Testis (tissue), 2 donors: ENCODE measurements at regions not wholly inside any gene's neighbourhood (a gene's known extent, or its start where the extent isn't known, plus 50 kb on each side); places are given as distances from the start of the nearest gene placed in this dataset.

Experiments used
- DNase-seq: peaks from one replicate; pipeline ENCODE4 v3.0.0-alpha.2; 2019
- H3K27ac ChIP-seq, 2 donors: fragments of 200-600 bp; sonication (generic); one replicate each; pipeline ENCODE4 v1.5.1; 2019
- H3K27me3 ChIP-seq: fragments of 200-600 bp; sonication (generic); one replicate; pipeline ENCODE4 v1.5.1; 2019
- H3K36me3 ChIP-seq: fragments of 200-600 bp; sonication (generic); one replicate; pipeline ENCODE4 v1.5.1; 2017; ENCODE audit warnings: low read depth; ENCODE audit errors: missing control alignments
- H3K4me1 ChIP-seq: fragments of 200-600 bp; sonication (generic); one replicate; pipeline ENCODE4 v1.5.1; 2019
- H3K4me3 ChIP-seq, 2 donors: fragments of 200-600 bp; sonication (generic); one replicate each; pipeline ENCODE4 v1.5.1; 2017 to 2019
- H3K9me3 ChIP-seq: fragments of 200-600 bp; sonication (generic); one replicate; pipeline ENCODE4 v1.5.1; 2017
- POLR2A ChIP-seq: fragments of 450-650 bp; IDR thresholded peaks from one replicate; pipeline ENCODE4 v1.6.1; 2017; ENCODE audit warnings: antibody characterized with exemption, mild to moderate bottlenecking, moderate library complexity
- WGBS, 2 donors: methylation state at CpG; one replicate each; pipeline ENCODE4 v1.1.5; 2018; 5-methylcytosine and 5-hydroxymethylcytosine counted together
- intact Hi-C: fragments of 100-400 bp; cut with DNase I; formaldehyde crosslinking; loops from one replicate; pipeline ENCODE4 v1.15.1; 2023; ENCODE audit warnings: low total_unique reads
- TF ChIP-seq, protein P1 (sequence below), 3 experiments: fragments of 450-650 bp in 2 of 3; fragments of 200-600 bp in 1 of 3; sonication (generic) in 1 of 3; IDR thresholded peaks; one replicate each; pipeline ENCODE4 v1.5.1; 2016 to 2019; ENCODE audit warnings: antibody characterized with exemption in 3 of 3, mild to moderate bottlenecking in 2 of 3, moderate library complexity in 1 of 3

DNA sequence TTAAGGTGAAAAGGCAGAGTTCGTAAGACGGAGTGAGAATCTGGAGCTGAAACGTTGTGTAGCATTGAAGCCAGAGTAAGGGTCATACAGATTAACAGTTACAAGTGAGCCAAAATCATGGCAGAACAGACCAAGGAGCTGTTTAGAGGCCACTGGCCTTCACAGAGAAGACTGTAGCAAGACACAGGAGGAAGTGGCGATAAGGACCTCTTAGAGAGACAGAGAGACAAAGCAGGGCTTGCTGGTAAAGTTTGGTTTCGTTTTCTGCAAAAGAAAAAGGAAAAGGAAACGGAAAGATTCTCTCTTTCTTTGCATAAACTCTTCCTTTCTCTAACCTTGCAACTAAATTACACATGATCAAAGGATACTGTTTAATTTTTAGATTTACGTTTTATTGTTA, 83.0 kb downstream of the AASDHPPT start:
- no peak for TF ChIP-seq POLR2A
- TF ChIP-seq, protein P1, sequence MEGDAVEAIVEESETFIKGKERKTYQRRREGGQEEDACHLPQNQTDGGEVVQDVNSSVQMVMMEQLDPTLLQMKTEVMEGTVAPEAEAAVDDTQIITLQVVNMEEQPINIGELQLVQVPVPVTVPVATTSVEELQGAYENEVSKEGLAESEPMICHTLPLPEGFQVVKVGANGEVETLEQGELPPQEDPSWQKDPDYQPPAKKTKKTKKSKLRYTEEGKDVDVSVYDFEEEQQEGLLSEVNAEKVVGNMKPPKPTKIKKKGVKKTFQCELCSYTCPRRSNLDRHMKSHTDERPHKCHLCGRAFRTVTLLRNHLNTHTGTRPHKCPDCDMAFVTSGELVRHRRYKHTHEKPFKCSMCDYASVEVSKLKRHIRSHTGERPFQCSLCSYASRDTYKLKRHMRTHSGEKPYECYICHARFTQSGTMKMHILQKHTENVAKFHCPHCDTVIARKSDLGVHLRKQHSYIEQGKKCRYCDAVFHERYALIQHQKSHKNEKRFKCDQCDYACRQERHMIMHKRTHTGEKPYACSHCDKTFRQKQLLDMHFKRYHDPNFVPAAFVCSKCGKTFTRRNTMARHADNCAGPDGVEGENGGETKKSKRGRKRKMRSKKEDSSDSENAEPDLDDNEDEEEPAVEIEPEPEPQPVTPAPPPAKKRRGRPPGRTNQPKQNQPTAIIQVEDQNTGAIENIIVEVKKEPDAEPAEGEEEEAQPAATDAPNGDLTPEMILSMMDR (IDR thresholded peaks at IDR 0.05): no peak
- WGBS, 2 donors: 74 to 78% methylated on average over 7 of the region's 7 CpGs
- H3K36me3 ChIP-seq: no peaks in the 10 kb centered on the region
- no peak overlapping the region for H3K4me3 ChIP-seq
- intact Hi-C loops: no loop called here
- no peaks in the 10 kb centered on the region for H3K9me3 ChIP-seq
- H3K27me3 ChIP-seq: no peaks in the 10 kb centered on the region
- H3K27ac ChIP-seq: no peak overlapping the region
- no peaks in the 10 kb centered on the region for H3K4me1 ChIP-seq
- DNase-seq: no peak

DNA sequence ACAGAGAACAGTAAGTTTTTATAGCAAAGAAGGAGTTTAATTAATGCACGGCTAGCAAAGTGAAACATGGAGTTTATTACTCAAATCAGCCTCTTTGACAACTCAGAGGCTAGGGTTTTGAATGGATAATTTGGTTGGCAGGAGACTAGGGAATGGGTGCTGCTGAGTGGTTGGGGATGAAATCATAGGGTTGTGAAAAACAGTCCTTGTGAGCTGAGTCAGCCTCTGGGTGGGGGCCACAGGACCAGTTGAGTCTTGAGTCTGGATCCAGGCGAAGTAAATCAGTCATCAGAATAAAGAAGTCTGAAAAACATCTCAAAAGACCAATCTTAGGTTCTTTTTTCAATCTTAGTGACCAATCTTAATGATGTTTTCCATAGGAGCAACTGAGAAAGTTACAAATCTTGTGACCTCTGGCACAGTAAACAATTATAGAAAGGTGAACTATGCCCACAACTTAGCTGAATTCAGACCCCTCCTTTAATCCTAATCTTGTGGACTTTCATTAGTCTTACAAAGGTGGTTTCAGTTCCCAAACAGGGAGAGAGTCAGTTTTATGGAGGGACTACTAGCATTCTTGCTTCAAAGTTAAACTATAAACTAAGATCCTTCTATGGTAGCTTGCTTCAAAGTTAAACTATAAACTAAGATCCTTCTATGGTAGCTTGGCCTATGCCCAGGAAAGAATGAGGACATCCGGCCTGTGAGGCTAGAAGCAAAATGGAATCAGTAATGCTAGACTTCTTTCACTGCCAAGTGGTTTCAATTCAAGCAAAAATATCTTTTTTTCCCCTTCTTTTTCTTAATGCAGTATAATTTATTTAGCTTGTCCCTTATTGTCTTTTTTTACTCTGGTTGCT, 84.5 kb downstream of the AASDHPPT start:
- no peaks in the 10 kb centered on the region for H3K27me3 ChIP-seq
- no peaks in the 10 kb centered on the region for H3K9me3 ChIP-seq
- no peak for TF ChIP-seq POLR2A
- TF ChIP-seq, protein P1 (IDR thresholded peaks at IDR 0.05): no peak
- WGBS, 2 donors: 82 to 84% methylated on average over 3 of the region's 3 CpGs
- H3K27ac ChIP-seq: no peak overlapping the region
- intact Hi-C loops: no loop called here
- DNase-seq: no peak
- H3K4me1 ChIP-seq: no peaks in the 10 kb centered on the region
- H3K36me3 ChIP-seq: no peaks in the 10 kb centered on the region
- no peak overlapping the region for H3K4me3 ChIP-seq

DNA sequence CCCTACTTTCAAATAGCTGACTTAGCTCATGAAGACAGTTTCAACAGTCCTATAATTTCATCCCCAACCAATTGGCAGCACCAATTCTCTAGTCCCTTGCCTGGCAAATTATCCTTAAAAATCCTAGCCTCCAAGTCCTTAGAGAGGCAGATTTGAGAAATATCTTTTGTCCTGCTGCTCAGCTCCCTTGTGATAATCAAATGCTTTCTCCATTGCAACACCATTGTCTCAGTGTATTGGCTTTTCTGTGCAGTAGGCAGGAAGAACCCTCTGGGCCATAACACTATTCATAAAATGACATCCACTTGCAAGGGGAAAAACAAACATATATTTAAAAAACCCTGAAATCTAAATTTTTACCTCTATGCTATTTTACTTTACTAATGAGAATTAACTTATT, 89.6 kb downstream of the AASDHPPT start:
- no peaks in the 10 kb centered on the region for H3K9me3 ChIP-seq
- intact Hi-C loops: no loop called here
- H3K4me1 ChIP-seq: no peaks in the 10 kb centered on the region
- H3K27ac ChIP-seq: no peak overlapping the region
- no peaks in the 10 kb centered on the region for H3K27me3 ChIP-seq
- no peaks in the 10 kb centered on the region for H3K36me3 ChIP-seq
- no peak overlapping the region for H3K4me3 ChIP-seq
- no peak for DNase-seq
- no peak for TF ChIP-seq POLR2A
- TF ChIP-seq, protein P1 (IDR thresholded peaks at IDR 0.05): no peak

DNA sequence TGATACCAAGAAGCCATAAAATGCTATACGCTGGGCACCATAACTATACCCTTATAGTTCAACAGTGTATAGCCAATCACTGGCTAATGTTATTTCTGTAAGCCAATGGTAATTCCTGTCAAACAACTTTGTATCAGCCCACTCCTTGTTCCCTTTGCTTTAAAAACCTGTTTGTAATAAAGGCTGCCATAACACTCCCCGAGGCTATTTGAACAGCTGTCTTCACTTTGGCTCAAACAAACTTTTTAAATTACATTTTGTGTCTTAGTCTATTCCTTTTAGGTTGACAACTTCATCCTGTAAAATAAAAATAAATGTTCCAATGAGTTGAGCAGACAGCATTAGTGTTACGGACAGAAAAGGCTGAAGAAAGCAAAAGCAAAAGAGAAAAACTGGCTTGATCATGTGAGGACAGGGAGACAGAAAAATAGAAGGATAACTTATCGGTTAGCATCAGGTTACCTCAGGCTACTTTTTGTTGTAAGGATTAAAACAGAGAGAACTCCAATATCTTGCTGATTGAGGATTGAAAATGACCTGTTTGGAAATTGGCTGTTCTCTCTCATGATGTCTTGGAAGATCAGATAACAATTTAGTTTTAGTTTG, 95.0 kb downstream of the AASDHPPT start:
- Histone ChIP-seq H3K36me3 (no peaks in the 10 kb centered on the region), H3K27ac (no peak overlapping the region)
- WGBS, 2 donors: 70 to 76% methylated on average over 4 of the region's 4 CpGs

More for the DNA sequence above, 95.0 kb downstream of the AASDHPPT start:
- TF ChIP-seq POLR2A: no peak
- TF ChIP-seq, protein P1 (IDR thresholded peaks at IDR 0.05): no peak
- H3K9me3 ChIP-seq: no peaks in the 10 kb centered on the region
- no peaks in the 10 kb centered on the region for H3K27me3 ChIP-seq
- intact Hi-C loops: no loop called here
- no peak overlapping the region for H3K4me3 ChIP-seq
- no peaks in the 10 kb centered on the region for H3K4me1 ChIP-seq
- DNase-seq: no peak
